ENCODE measurements at regions not wholly inside any gene's neighbourhood (a gene's known extent, or its start where the extent isn't known, plus 50 kb on each side); places are given as distances from the start of the nearest gene placed in this dataset.

- Histone ChIP-seq H3K4me2 (no peak overlapping the region), H3K9me3 (ENCODE audit: low read depth) (no peaks in the 10 kb centered on the region), H3K27ac (no peak overlapping the region), H3F3A (ENCODE audit: low read depth) (no peaks in the 10 kb centered on the region), H3K4me3 (no peak overlapping the region), H3K4me1 (no peaks in the 10 kb centered on the region), H3K27me3 (no peaks in the 10 kb centered on the region), H2AFZ (replicated peaks) (no peak overlapping the region), H3K36me3 (no peaks in the 10 kb centered on the region), H3K79me2 (ENCODE audit: low read depth) (no peaks in the 10 kb centered on the region), H3K9ac (no peak overlapping the region), H4K20me1 (ENCODE audit: low read depth) (no peaks in the 10 kb centered on the region)
- peaks cover 3% of the 10 kb centered on the region for H3K27me3 Mint-ChIP-seq (ENCODE audit: insufficient read depth, low read depth)
- no peak for TF ChIP-seq CTCF (IDR thresholded peaks at IDR 0.05)
- TF ChIP-seq EZH2phosphoT487 (IDR thresholded peaks at IDR 0.05) = no peak
- no peak for TF ChIP-seq EZH2 (IDR thresholded peaks at IDR 0.05)
- H3K9me3 Mint-ChIP-seq = no peaks in the 10 kb centered on the region
- H3K4me1 Mint-ChIP-seq = peaks cover 2% of the 10 kb centered on the region
- no peak overlapping the region for H3K4me3 Mint-ChIP-seq
- no peaks in the 10 kb centered on the region for H3K36me3 Mint-ChIP-seq
- no peak overlapping the region for H3K27ac Mint-ChIP-seq
- no peak for DNase-seq (ENCODE audit: low spot score)
Observed at GRCh38 chr4:163878336-163879121, 384.0 kb downstream of the TMA16 start.

- Histone ChIP-seq H3K27me3 (no peaks in the 10 kb centered on the region), H3K9me3 (ENCODE audit: low read depth) (no peaks in the 10 kb centered on the region), H2AFZ (replicated peaks) (no peak overlapping the region), H3K9ac (no peak overlapping the region), H3K4me2 (no peak overlapping the region), H4K20me1 (ENCODE audit: low read depth) (no peaks in the 10 kb centered on the region), H3K4me3 (no peak overlapping the region), H3F3A (ENCODE audit: low read depth) (no peaks in the 10 kb centered on the region), H3K27ac (no peak overlapping the region), H3K36me3 (no peaks in the 10 kb centered on the region), H3K79me2 (ENCODE audit: low read depth) (no peaks in the 10 kb centered on the region), H3K4me1 (peaks cover 14% of the 10 kb centered on the region)
- Mint-ChIP-seq H3K4me3 (no peak overlapping the region), H3K36me3 (no peaks in the 10 kb centered on the region), H3K27me3 (ENCODE audit: insufficient read depth, low read depth) (no peaks in the 10 kb centered on the region), H3K4me1 (peaks cover 11% of the 10 kb centered on the region), H3K27ac (no peak overlapping the region), H3K9me3 (peaks cover 3% of the 10 kb centered on the region)
- DNase-seq (ENCODE audit: low spot score) = no peak
- TF ChIP-seq CTCF (IDR thresholded peaks at IDR 0.05) = no peak
- TF ChIP-seq EZH2 (IDR thresholded peaks at IDR 0.05) = no peak
- TF ChIP-seq EZH2phosphoT487 (IDR thresholded peaks at IDR 0.05) = no peak
Observed at GRCh38 chr4:163892417-163892816, 397.9 kb downstream of the TMA16 start.

- H3K9me3 ChIP-seq (ENCODE audit: low read depth) = no peaks in the 10 kb centered on the region
- no peaks in the 10 kb centered on the region for H3K79me2 ChIP-seq (ENCODE audit: low read depth)
- H3K27ac Mint-ChIP-seq = peak overlapping the region; percentile 6
- peaks cover 7% of the 10 kb centered on the region for H3K9me3 Mint-ChIP-seq
- no peak overlapping the region for H3K4me2 ChIP-seq
- peaks cover 2% of the 10 kb centered on the region for H3K27me3 Mint-ChIP-seq (ENCODE audit: insufficient read depth, low read depth)
- no peak overlapping the region for H3K4me3 ChIP-seq
- H3K4me1 ChIP-seq = peaks cover 14% of the 10 kb centered on the region
- no peaks in the 10 kb centered on the region for H3K36me3 ChIP-seq
- H3K9ac ChIP-seq = no peak overlapping the region
- no peaks in the 10 kb centered on the region for H3F3A ChIP-seq (ENCODE audit: low read depth)
- H2AFZ ChIP-seq (replicated peaks) = peak overlapping the region; percentile 63
- peaks cover 11% of the 10 kb centered on the region for H3K4me1 Mint-ChIP-seq
- no peak overlapping the region for H3K27ac ChIP-seq
- no peaks in the 10 kb centered on the region for H3K36me3 Mint-ChIP-seq
- no peaks in the 10 kb centered on the region for H4K20me1 ChIP-seq (ENCODE audit: low read depth)
- TF ChIP-seq CTCF (IDR thresholded peaks at IDR 0.05) (no peak), EZH2 (IDR thresholded peaks at IDR 0.05) (no peak), EZH2phosphoT487 (IDR thresholded peaks at IDR 0.05) (no peak)
- H3K27me3 ChIP-seq = no peaks in the 10 kb centered on the region
- no peak overlapping the region for H3K4me3 Mint-ChIP-seq
- no peak for DNase-seq (ENCODE audit: low spot score)
Observed at GRCh38 chr4:163895378-163896005, 401.0 kb downstream of the TMA16 start.
